ENCODE measurements at regions not wholly inside any gene's neighbourhood (a gene's known extent, or its start where the extent isn't known, plus 50 kb on each side); places are given as distances from the start of the nearest gene placed in this dataset.

DNA sequence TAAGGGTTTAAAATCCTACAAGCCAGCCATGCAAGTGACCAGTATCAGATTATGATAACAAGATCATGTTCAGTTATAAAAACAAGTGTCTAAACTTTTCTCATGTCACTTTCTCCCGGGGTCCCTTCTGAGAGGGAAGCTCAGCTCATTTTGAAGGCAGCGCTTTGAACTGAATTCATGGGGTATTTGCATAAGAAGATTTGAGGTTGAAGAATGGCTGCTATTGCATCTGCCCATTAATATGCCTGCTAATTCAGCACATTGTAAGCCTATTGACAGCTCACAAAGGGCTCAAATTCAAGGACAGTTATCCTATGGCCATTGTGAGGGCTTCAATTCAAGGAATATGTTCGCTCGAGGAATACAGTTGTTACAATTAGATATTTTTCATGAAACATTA lies 290.2 kb upstream of the IRX3 start:
- DNase-seq (ENCODE audit: low read depth): no peak

DNA sequence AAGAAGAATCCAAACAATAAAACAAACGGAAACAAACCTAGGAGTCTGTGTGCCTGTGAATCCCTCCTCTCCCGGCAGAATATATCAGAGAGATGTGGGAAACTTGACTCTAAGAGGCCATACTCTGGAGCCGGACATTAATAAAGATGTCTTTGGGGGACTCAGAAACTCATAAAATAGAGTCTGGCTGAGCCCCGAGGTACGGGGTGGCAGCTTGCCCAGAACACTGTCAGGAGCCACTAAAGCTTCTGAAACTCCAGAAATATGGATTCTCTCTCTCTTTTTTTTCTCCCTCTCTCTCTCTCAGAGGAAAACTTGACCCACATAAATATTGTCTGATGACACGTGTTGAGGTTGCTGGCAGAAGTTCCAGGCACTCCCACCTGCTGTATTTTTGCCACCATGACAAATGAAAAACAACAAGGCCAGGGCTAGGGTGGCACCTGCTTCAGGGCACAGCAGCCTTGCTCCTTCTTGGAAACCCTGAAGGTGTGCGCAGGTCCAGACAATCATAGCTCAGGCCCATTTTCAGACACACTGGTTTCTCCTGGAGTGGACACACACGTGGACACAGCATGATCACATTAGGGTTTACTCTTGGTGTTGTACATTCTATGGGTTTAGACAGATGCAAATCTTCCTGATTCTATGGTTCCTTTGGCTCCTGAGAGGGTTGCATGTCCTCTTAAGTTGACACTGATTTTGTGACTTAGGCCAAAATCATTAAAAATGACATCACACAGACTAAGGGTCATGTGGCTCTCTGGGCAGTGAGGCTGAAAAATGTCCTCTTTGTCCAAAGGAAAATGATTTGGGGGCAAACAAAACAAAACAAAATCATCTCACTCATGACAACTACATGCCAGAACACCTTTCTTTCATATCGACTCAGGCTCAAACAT lies 282.6 kb upstream of the IRX3 start:
- no peak for DNase-seq (ENCODE audit: low read depth)

DNA sequence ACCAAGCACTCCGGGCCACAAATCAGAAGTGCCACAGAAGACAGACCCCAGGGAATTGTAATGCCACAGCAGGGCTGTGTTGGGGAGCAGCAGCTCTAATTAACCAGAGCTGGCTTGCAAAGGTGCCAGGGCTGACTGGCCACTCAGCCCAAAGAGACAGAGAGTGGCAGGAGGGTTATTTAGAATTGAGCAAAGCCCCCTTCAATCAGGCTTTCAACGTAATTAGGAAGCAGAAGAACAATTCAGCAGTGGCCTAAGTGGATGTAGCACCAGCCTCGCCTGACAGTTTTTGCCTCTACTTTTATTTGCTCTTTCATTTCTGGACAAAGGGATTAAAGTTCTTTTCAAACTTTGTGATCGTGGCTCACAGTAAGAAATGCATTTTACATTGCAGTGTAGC lies 278.3 kb upstream of the IRX3 start:
- no peak for DNase-seq (ENCODE audit: low read depth)

DNA sequence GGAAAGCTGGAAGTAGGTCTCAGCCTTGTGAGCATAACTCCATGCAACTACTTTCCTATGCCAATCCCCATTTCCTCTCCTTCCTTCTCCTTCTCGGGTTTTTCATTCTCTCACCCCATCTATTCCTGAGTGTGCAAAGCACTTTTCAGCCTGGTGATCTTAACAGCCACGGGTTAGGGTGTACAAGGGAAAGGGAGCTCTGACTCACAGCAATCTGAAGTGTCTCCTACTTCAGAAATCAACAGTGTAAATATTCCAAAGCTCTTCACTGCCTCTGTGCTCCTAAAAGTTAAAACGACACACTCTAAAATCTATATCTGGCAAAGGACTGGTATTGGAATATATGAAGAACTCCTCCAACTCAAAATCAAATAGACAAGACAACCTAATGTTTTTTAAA lies 268.0 kb upstream of the IRX3 start:
- no peak for DNase-seq (ENCODE audit: low read depth)

DNA sequence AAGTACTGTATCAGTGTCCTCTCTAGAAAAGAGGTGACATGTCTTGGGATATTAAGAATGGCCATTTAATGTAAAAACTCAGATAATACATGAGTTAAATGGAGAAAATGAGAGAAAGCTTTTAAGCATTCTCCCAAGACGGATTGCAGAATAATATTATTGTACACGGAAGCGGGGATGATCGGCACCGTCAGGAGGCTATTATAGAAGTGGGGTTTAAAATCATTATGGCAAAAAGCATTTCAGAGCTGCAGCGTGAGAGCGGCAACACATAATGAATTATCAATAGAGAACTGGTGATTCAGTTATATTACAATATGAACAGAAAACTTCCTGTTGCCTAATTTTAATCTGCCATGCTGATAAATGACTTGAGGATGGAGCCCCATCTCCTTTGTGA lies 261.7 kb upstream of the IRX3 start:
- DNase-seq (ENCODE audit: low read depth): no peak

DNA sequence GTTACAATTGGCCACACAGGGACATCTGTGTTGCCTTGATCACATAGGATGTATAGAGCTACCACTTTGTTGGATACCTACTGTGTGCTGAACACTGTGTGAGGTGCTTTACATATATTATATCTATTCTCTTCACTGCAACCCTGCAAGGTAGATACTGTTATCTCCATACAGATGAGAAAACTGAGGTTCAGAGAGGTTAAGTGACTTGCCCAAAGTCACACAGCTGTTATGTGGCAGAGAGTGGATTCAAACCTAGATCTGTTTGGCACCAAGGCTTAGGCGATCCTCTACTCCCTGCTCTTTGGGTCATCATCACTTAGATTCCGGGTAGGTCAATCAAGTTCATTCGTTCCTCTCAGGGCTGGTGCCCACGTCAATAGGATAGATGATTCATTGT lies 260.5 kb upstream of the IRX3 start:
- DNase-seq (ENCODE audit: low read depth): no peak

DNA sequence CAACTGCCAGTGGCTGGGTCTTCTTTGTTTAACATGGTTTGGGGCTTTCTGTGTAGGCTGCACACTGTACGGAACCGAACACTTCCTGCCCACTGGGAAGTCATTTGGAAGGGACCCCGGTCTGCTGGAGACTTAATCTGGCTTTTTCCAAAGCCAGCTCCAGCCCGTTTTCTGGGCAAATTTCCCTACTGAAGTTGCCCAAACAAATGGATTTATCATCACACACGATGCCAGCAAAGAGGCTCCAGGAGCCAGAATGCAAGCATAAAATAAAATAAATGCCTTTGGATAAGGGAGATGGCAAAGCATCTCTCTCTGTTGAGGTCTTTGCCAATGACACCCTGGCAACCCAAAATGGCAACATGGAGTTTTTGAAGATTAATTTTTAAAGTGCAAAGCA lies 259.9 kb upstream of the IRX3 start:
- DNase-seq (ENCODE audit: low read depth): no peak

DNA sequence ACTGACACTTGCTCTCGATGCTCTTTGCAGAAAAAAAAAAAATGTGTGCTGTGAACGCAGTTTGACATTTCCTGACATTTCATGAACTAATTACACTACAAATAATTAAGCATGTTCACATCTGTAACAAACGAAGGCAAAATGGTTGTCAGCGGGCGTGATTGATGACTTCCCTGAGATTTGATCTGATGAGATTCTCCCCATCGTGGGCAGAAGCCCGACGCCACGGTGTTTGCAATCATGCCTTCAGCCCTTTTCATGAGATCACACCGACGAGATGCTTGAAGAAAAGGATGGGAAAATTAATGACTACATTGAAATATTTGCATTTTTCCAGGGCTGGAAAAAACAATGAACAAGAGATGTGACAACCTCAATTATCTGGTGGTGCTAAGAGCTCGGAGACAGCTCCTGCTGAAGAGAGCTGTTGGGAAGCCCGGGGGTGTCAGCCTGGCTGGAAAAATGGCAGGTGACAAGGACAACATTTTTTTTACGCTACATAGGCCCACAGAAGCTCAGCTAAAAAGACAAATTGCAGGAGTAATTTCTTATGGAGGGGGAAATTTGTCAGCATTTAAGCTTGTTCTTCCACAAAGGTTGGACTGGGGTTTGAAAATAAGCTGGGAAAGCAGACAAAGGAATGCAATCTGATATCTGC lies 259.4 kb upstream of the IRX3 start:
- DNase-seq (ENCODE audit: low read depth): no peak

DNA sequence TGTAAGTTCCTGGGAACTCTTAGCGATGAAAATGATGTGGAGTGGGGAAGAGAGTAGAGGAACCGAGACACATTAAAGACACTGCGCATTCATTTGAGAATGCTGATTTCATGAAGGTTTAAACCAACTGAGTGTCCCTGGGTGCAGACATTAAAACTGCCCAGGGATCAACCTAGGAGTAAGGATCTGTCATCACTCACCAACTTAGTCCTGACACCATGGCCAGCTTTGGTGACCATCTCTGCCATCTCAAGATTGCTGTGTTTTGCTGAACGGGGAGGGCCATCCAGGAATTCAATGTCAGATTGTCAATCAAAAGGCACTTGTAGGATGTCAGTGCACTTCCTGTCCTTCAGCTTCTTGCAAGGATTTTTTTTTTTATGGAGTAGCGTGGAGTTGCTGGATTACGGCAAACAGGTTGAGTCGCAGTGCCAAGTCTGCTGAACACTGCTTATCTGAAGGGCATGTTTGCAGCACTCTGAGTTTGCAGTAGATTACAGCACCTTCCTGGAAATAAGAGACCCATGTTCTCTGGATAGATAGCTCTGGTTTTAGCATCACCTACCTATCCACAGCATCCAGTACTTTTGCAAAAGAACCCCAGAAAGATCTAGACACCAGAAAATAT lies 258.1 kb upstream of the IRX3 start:
- DNase-seq (ENCODE audit: low read depth): no peak

DNA sequence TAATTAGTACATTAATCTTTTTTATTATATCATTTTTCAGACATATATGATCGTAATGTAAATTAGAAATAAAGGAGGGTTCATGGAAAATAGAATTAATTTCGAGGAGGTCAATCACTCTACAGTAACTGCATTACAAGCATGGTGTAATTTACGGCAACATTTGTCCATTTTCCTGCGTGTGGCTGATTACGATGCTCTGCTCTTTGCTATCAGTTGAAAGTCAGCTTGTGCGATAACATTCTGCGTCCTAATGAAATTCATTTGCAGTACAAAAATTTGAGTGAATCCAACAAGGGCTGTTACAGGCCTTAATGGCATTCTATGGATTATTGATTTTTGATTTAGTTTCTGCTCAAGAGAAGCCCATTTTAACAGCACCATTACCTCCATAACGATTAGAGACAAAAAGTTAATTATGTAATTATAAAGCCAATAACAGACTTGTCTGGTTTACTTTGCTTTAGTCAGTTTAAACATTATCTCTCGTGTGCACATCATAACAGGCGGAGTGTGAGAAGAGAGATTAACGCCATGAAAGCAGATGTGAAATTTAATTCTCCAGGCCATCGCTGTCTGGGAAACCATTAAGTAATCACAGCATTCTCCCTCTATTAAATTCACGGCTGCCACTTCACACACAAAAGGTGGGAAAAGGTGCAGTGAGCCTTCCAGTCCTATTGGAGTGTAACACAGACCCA lies 256.4 kb upstream of the IRX3 start:
- DNase-seq (ENCODE audit: low read depth): no peak

DNA sequence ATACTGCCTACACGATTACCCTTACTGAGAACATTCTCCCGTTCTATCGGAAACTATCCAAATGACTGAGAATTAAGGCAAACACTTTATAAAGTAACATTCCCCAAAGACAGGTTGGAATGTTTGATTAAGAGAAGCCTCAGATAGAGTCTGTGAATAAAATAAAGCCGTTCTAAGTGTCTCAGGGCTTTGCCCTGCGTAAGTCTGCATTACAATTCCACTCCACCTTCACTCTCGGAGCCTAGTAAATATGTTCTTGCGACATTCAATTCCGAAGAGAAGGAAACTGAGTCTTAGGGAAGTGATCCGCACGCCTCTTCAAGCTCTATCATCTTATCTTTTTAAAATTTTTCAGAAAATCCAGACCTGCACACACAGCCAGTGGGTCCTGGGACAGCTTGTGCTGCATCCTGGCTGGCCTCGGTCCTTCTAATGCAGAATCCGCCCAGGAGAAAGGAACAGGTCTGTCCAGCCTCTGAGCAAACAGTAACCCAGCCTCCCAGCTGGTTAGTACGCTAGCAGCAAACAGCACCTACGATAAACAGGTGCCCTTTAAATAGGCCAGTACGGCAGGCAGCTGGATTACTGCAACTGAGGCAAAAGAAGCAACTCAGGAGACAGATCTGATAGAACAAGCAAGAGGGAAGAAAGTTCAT lies 254.1 kb upstream of the IRX3 start:
- DNase-seq (ENCODE audit: low read depth): no peak

DNA sequence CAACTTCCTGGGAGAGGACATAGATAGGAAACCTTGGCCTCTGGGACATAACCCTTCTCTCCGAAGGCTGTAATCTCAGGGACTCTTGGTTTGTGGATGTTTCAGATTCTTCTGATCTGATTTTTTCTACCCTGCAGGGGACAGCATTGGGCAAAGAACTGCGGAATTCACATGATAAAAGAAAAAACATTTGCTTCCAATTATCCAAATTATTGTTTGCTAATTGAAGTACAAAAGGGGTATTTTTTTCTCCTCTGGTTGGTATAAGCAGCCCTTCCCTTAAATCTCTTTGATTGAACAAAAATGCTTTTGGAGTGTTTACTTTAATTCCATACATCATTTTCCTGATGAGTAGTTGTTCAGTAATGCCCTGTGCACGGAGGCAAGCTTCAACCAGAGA lies 251.7 kb upstream of the IRX3 start:
- DNase-seq (ENCODE audit: low read depth): no peak

DNA sequence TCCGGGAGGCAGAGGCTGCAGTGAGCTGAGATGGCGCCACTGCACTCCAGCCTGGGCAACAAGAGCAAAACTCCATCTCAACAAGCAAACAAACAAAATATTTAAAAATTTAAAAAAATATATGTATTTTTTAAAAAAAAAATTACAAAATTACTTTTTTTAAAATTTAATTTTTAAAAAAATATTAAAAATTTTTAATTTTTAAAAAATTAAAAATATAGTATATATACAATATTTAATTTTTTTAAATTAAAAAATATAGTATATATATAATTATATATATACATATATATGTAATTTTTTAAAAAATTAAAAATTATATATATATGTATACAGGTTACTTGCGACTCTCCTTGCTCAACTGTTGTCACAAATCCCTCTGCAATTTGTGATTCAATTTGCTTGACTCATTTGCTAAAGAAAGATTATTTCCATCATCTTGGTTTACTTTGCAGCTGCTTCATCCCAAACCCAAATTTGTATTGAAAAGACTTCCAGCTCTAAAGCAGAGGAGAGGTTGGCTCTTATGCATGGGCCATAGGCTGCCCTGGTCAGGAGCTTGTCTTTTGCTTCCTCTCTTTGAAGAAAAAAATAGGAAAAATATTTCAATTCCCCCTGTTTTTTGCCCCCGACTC lies 247.4 kb upstream of the IRX3 start:
- no peak for DNase-seq (ENCODE audit: low read depth)

DNA sequence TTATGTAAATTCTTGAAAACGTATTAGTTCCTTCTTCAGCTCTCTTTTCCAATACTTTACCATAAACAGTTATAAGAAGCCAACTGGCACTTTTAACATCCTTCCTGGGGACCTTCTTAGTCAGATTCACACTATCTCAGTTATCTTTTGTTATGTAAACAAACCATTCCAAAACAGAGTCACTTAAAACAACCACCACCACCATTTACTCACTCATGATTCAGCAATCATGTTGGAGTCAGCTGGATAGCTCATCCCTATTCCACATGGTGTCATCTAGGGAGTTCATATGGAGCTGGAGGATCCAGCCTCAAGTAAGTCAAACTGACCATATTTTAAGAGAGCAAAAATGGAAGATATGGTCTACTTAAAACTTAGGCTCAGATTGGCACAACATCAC lies 240.3 kb upstream of the IRX3 start:
- no peak for DNase-seq (ENCODE audit: low read depth)

DNA sequence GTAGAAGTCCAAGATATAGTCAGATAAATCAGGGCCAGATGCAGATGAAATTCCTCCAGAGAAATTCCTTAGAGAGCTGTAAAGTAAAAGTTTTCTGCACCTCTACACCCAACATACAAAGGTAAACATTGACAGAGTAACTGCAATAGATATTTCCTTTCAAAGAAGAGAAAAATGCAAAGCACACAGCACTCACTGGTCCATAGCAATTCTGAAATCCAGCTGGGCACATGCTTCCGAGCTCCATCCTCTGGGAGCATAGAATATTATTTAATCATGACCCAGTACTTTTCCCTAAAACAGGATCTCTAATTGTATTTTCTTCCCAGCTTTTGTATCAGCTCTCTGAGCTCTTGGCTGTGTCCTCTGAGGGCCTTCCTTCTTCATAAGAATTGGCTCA lies 239.5 kb upstream of the IRX3 start:
- DNase-seq (ENCODE audit: low read depth): no peak

DNA sequence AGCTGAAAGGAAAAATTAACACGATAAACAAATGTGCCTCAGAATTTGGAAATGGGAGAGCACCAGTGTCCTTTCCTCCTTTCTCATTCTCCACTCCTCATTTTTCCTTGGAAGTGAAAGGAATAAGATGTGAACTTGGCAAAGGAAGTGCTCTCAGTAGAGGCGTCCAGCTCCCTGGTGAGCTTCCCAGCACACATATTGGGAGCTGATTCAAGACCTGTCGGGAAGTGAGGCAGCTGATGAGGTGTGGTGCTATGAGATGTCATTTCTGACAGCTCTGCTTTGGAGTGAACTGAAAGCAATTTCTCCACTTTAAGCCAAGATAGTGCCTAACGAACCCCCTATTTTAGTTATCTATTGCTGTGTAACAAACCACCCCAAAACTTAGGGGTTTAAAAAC lies 238.5 kb upstream of the IRX3 start:
- no peak for DNase-seq (ENCODE audit: low read depth)

DNA sequence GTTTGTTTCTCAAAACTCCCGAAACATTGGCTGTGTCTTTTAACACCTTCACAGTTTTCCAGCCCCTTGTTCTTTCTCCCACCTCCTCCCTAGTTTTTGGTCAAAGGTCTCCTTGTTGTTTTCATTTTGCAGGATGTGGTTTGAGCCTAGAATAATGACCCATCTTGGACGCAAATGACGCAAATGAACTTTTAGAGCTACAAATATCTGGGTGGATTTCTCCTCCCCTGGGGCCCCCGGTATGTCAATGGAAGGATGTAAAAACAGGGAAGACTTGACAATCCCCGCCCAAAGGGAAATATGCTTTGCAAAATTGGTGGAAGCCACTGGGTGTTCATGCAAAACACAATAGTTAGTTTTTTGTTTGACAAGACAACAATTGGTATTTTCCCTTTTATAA lies 236.0 kb upstream of the IRX3 start:
- no peak for DNase-seq (ENCODE audit: low read depth)

DNA sequence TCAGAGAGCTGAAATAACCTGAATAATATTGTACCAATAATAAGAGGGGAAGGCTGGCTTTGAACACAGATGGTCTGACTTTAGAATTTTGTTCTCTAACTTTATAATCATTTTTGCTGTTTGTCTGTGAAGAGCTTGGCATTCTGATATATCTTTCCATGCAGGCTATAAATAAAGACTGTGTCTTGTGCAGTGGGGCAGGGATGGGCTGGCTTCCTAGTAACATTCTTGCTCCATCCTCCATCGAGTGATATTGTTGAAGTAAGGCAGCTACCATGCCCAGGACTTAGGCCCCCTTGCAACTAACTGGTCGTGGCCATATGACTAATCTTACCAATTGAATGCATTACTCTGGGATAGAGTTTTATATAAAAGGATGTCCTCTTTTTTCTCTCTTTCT lies 234.7 kb upstream of the IRX3 start:
- no peak for DNase-seq (ENCODE audit: low read depth)

DNA sequence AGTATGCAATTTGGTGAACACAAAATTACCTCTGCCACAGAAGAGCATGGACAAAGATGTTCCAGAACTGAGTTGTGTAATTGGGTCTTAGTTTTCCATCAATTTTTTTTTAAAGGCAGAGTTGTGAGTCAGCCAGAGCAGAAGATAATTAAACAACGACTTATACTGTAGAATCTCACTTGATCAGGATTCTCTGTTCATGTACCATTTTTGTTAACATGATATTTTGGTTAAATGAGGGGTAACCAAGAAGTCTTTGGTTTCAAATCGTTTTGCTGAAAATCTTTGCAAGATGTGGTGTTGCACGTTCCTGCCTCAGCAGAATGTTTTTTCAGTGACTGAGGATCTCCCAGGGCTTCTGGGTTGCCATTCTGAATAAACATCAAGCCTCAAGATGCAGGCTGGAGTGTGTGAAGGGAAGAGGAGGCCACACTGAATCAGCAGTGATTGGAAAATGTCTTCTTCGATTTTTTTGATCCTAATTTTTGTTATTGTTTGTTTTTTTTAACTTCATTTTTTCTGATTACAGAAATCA lies 232.6 kb upstream of the IRX3 start:
- DNase-seq (ENCODE audit: low read depth): no peak

DNA sequence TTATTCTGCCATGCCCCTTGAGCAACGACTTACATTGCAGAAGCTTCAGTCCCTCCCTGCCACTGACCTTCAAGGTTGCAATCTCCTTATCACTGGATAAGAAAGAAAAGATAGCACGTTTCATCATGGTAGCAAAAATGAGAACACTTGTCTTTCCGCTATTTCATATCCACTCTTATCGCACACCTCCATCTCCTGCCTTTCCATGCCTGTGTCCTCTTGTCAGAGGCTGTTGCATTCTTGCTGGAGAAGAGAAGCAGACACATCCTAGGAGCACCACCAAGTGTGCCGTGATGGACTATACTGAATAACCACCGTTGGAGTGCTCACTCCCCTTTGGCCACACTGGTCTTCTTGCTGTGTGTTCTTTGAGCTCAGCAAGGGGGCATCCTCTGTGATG lies 230.6 kb upstream of the IRX3 start:
- DNase-seq (ENCODE audit: low read depth): no peak

DNA sequence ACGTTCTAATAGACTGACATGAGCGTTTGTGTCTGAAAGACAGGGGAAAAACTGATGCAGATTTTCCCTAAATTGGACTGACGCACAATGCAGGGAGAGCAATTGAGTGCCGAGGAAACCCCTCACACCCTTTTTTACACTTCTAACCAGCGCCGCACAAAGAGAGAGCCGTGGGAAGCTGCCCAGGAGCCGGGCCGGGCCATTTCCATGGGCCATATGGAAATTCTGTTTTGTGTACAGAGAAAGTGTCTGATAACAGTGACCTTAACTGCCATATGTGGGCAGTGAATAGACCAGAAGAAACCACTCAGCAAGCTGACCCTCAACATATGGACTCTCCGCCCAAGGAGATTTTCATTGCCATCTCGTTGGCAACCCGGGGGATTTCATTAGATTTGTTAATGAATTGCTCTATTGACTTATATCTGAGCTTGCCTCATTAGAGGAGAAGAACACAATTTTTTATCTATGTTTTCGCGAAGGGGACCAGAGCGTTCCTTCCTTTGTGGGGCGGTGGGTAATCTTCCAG lies 225.9 kb upstream of the IRX3 start:
- DNase-seq (ENCODE audit: low read depth): no peak

All from iris pigment epithelial cell (primary cell).